AG04450 (cell line): ENCODE measurements at regions not wholly inside any gene's neighbourhood (a gene's known extent, or its start where the extent isn't known, plus 50 kb on each side); places are given as distances from the start of the nearest gene placed in this dataset.

ENCODE experiments used
- CTCF ChIA-PET: fragments of 300-600, 350-600 bp; formaldehyde crosslinking; extraction: SDS; loops from one replicate; lab custom pipeline; 2022; ENCODE audit warnings: antibody characterized with exemption, inconsistent platforms; lab: Charles Lee
- POLR2A ChIA-PET: fragments of 350-600 bp; formaldehyde crosslinking; extraction: SDS; loops from one replicate; lab custom pipeline; 2021; ENCODE audit warnings: antibody characterized with exemption, inconsistent platforms; lab: Yijun Ruan, JAX
- DNase-seq: peaks from one replicate; pipeline ENCODE4 v3.0.0-alpha.2; 2011; ENCODE audit warnings: low read depth, low spot score
- H3K27ac ChIP-seq: one replicate; pipeline ENCODE4 v1.5.1; 2012; ENCODE audit warnings: low read depth, low read length, control low read depth
- H3K27me3 ChIP-seq: one replicate; pipeline ENCODE4 v1.6.0; 2012; ENCODE audit warnings: low read length; ENCODE audit not compliant: control insufficient read depth, insufficient read depth
- H3K4me3 ChIP-seq: 2 replicates; pipeline ENCODE4 v1.5.1; 2011; ENCODE audit warnings: mild to moderate bottlenecking, low read depth, low read length, control low read depth
- H3K9me3 ChIP-seq: 2 replicates; pipeline ENCODE4 v1.5.1; 2012; ENCODE audit warnings: low read length; ENCODE audit not compliant: control insufficient read depth, insufficient read depth
- TF ChIP-seq, protein P1 (sequence below): IDR thresholded peaks from 2 replicates; pipeline ENCODE4 v1.5.1; 2011; ENCODE audit warnings: low read depth, low read length, control low read depth, inconsistent platforms

- POLR2A ChIA-PET, result no interaction called here
- H3K27me3 ChIP-seq, result no peaks in the 10 kb centered on the region
- no peak overlapping the region for H3K4me3 ChIP-seq
- TF ChIP-seq, protein P1, sequence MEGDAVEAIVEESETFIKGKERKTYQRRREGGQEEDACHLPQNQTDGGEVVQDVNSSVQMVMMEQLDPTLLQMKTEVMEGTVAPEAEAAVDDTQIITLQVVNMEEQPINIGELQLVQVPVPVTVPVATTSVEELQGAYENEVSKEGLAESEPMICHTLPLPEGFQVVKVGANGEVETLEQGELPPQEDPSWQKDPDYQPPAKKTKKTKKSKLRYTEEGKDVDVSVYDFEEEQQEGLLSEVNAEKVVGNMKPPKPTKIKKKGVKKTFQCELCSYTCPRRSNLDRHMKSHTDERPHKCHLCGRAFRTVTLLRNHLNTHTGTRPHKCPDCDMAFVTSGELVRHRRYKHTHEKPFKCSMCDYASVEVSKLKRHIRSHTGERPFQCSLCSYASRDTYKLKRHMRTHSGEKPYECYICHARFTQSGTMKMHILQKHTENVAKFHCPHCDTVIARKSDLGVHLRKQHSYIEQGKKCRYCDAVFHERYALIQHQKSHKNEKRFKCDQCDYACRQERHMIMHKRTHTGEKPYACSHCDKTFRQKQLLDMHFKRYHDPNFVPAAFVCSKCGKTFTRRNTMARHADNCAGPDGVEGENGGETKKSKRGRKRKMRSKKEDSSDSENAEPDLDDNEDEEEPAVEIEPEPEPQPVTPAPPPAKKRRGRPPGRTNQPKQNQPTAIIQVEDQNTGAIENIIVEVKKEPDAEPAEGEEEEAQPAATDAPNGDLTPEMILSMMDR, result no peak
- H3K27ac ChIP-seq, result no peak overlapping the region
- H3K9me3 ChIP-seq, result no peaks in the 10 kb centered on the region
- DNase-seq, result no peak
- CTCF ChIA-PET, result no interaction called here
Observed at GRCh38 chr2:65957886-65958285, 477.0 kb upstream of the MEIS1 start.

- POLR2A ChIA-PET, result no interaction called here
- Histone ChIP-seq H3K9me3 (no peaks in the 10 kb centered on the region), H3K4me3 (no peak overlapping the region), H3K27ac (no peak overlapping the region), H3K27me3 (no peaks in the 10 kb centered on the region)
- CTCF ChIA-PET, result no interaction called here
- DNase-seq, result no peak
- TF ChIP-seq, protein P1, result no peak
Observed at GRCh38 chr2:65957454-65957853, 477.5 kb upstream of the MEIS1 start.

DNA sequence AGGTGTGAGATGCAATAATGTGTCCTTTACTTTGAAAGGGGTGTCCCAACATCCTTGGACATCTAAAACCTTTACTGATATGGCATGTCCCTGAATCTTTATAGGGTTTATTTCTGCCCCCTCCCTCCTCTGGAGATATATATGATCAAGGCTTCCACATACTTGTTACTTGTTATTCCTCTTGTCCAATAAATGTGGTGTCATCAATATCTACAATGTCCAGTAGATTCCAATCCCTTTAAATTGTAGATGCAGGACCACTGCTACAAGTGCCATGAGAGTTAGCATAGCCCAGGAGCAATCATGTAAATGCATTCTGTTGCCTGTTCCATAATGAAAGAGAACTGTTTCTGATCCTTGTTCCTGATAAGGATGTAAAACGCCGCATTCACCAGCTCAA, 479.7 kb upstream of the MEIS1 start:
- no peak for DNase-seq
- Histone ChIP-seq H3K27me3 (no peaks in the 10 kb centered on the region), H3K9me3 (no peaks in the 10 kb centered on the region), H3K27ac (no peak overlapping the region), H3K4me3 (no peak overlapping the region)
- ChIA-PET POLR2A (no interaction called here), CTCF (no interaction called here)
- TF ChIP-seq, protein P1, result no peak

DNA sequence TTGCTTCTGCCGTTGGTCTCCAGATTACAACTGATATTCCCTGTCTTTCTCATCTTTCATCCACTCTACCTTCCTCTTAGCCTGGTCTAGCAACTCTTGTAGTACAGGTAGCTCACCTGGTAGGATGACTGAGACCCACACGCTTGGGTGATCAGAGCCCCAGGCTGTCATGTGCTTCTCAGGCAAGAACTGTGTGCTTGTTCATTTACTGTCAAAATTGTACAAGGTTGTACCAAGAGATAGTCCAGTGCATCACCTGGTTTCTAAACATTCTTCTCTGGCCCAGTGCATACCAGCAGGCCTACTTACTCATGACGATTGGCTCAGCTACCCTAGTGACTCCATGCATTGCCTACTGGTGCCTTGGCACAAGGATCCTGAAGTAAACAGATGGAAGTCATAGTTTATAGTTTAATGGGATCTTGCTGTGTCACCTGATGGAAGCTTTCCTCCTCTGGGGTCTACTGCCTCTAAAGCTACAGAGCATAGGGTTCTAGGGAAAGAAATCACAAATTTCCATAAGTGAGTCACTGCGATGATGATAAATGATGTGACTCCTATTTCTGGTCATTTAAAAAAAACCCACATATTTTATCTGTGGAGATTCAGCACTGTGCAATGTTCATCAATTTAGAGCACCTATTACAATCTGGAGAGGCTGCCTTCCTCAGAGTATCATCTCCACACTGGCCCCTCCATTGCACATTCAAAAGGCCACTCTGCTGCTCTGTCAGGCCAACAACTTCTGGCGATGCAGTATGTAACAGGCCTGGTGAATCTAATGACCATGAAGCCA, 481.8 kb upstream of the MEIS1 start:
- POLR2A ChIA-PET, result no interaction called here
- Histone ChIP-seq H3K27ac (no peak overlapping the region), H3K4me3 (no peak overlapping the region), H3K27me3 (no peaks in the 10 kb centered on the region), H3K9me3 (no peaks in the 10 kb centered on the region)
- TF ChIP-seq, protein P1, result no peak
- DNase-seq, result no peak
- CTCF ChIA-PET, result no interaction called here

DNA sequence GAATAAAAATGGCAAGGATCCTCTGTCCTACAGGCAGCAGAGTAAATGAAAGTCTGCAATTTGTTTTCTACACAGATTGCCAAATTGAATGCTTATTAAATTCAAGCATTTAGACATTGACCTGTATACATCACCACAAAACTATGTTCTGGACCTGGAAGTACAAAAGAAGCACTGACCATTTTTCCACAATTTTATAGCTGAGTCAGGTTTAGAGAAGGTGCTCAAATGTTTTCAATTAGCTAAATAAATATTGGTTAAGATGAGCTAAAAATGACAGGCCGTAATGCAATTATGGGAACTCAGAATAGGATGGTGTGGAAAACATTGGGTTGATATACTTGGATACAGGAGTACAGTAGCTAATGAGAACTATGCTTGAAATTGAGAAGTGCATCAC, 490.7 kb upstream of the MEIS1 start:
- H3K9me3 ChIP-seq, result peaks cover 3% of the 10 kb centered on the region; the same call in 1 of the 2 replicates
- TF ChIP-seq, protein P1, result no peak
- CTCF ChIA-PET, result no interaction called here
- POLR2A ChIA-PET, result no interaction called here
- H3K27me3 ChIP-seq, result no peaks in the 10 kb centered on the region
- no peak overlapping the region for H3K4me3 ChIP-seq
- no peak overlapping the region for H3K27ac ChIP-seq
- no peak for DNase-seq
